ENCODE measurements at regions not wholly inside any gene's neighbourhood (a gene's known extent, or its start where the extent isn't known, plus 50 kb on each side); places are given as distances from the start of the nearest gene placed in this dataset.

GRCh38 chr12:30548203-30548602 lies 147.5 kb downstream of the IPO8 start:
- TF ChIP-seq POLR2A (IDR thresholded peaks at IDR 0.05) (no peak), CTCF (IDR thresholded peaks at IDR 0.05) (no peak)
